SK-N-SH (cell line): ENCODE measurements at regions not wholly inside any gene's neighbourhood (a gene's known extent, or its start where the extent isn't known, plus 50 kb on each side); places are given as distances from the start of the nearest gene placed in this dataset.
A peak's percentile ranks its signal among the peaks of the same experiment; 100 is the strongest.

ENCODE experiments used
- CTCF ChIA-PET: fragments of 300-600, 350-600 bp; formaldehyde crosslinking; extraction: SDS; loops from one replicate; lab custom pipeline; 2021; lab: Yijun Ruan, JAX
- POLR2A ChIA-PET: fragments of 350-600 bp; sonication (Branson Sonifier 250); formaldehyde crosslinking; extraction: SDS; loops from one replicate; lab custom pipeline; 2020; ENCODE audit warnings: antibody characterized with exemption, inconsistent platforms; lab: Yijun Ruan, JAX
- DNase-seq: peaks from one replicate; pipeline ENCODE4 v3.0.0; 2012
- H2AFZ ChIP-seq: fragments of 200-600 bp; sonication (generic); 2 replicates; pipeline ENCODE4 v1.8.1; 2016; ENCODE audit warnings: antibody characterized with exemption, mild to moderate bottlenecking, low read depth
- H3F3A ChIP-seq: fragments of 200-600 bp; sonication (generic); replicated peaks from 2 replicates; pipeline ENCODE3; 2016; ENCODE audit warnings: antibody characterized with exemption, mild to moderate bottlenecking; ENCODE audit not compliant: insufficient read depth
- H3K27ac ChIP-seq, 2 experiments: fragments of 200-500 bp in 1 of 2; fragments of 200-600 bp in 1 of 2; sonication (Bioruptor generic) in 1 of 2; sonication (generic), shearing (Covaris generic) in 1 of 2; 2 replicates each; pipeline versions ENCODE4 v1.5.1 to v1.6.1; 2014 to 2016; ENCODE audit warnings: low read depth in 2 of 2, inconsistent platforms in 1 of 2, low read length in 1 of 2, mild to moderate bottlenecking in 1 of 2, mixed read lengths in 1 of 2
- H3K27me3 ChIP-seq: fragments of 200-600 bp; sonication (generic), shearing (Covaris generic); 2 replicates; pipeline ENCODE4 v1.6.1; 2016; ENCODE audit warnings: mixed run types; ENCODE audit not compliant: insufficient read depth
- H3K36me3 ChIP-seq, 2 experiments: fragments of 200-500 bp in 1 of 2; fragments of 200-600 bp in 1 of 2; sonication (Bioruptor generic) in 1 of 2; sonication (generic) in 1 of 2; replicated peaks in 1 of 2; 2 replicates each; pipeline versions ENCODE3 to v1.5.1; 2014 to 2016; ENCODE audit warnings: low read length in 1 of 2, mild to moderate bottlenecking in 1 of 2; ENCODE audit not compliant: insufficient read depth in 2 of 2, control insufficient read depth in 1 of 2
- H3K4me1 ChIP-seq, 2 experiments: fragments of 200-500 bp in 1 of 2; fragments of 200-600 bp in 1 of 2; sonication (Bioruptor generic) in 1 of 2; sonication (generic), shearing (Covaris generic) in 1 of 2; 2 replicates each; pipeline versions ENCODE4 v1.5.1 to v1.6.1; 2014 to 2016; ENCODE audit warnings: low read depth in 1 of 2, low read length in 1 of 2, mixed run types in 1 of 2; ENCODE audit not compliant: insufficient read depth in 2 of 2, control insufficient read depth in 1 of 2
- H3K4me2 ChIP-seq: fragments of 200-600 bp; sonication (generic), shearing (Covaris generic); 2 replicates; pipeline ENCODE4 v1.6.1; 2017; ENCODE audit warnings: mixed run types
- H3K4me3 ChIP-seq, 2 experiments: fragments of 200-500 bp in 1 of 2; fragments of 200-600 bp in 1 of 2; sonication (Bioruptor generic) in 1 of 2; sonication (generic), shearing (Covaris generic) in 1 of 2; 2 replicates each; pipeline versions ENCODE4 v1.5.1 to v1.8.1; 2014 to 2016; ENCODE audit warnings: low read depth in 2 of 2, inconsistent platforms in 1 of 2, low read length in 1 of 2, mild to moderate bottlenecking in 1 of 2, mixed read lengths in 1 of 2, moderate library complexity in 1 of 2
- H3K79me2 ChIP-seq: fragments of 200-600 bp; sonication (generic); 2 replicates; pipeline ENCODE4 v1.8.1; 2017; ENCODE audit warnings: mild to moderate bottlenecking; ENCODE audit not compliant: insufficient read depth
- H3K9ac ChIP-seq: fragments of 200-600 bp; sonication (generic); 2 replicates; pipeline ENCODE4 v1.6.1; 2017; ENCODE audit warnings: mixed run types
- H3K9me2 ChIP-seq: fragments of 200-600 bp; sonication (generic); 2 replicates; pipeline ENCODE4 v1.6.1; 2017; ENCODE audit warnings: mixed run types
- H3K9me3 ChIP-seq: fragments of 200-600 bp; sonication (generic); 2 replicates; pipeline ENCODE4 v1.6.1; 2017; ENCODE audit warnings: mixed run types, mild to moderate bottlenecking, moderate library complexity
- H4K20me1 ChIP-seq: fragments of 200-600 bp; sonication (generic); 2 replicates; pipeline ENCODE4 v1.6.1; 2017; ENCODE audit warnings: mild to moderate bottlenecking, mixed run types; ENCODE audit not compliant: insufficient read depth
- CHD2 ChIP-seq: fragments of 150-350 bp; IDR thresholded peaks from 2 replicates; pipeline ENCODE4 v1.6.1; 2018; ENCODE audit warnings: low read length; ENCODE audit not compliant: partially characterized antibody
- CTCF ChIP-seq: fragments of 200-600 bp; sonication (generic); IDR thresholded peaks from 2 replicates; pipeline ENCODE4 v1.6.1; 2017; ENCODE audit warnings: antibody characterized with exemption, mild to moderate bottlenecking, moderate library complexity
- EP300 ChIP-seq, 2 experiments: IDR thresholded peaks; 2 replicates each; pipeline versions ENCODE4 v1.4.0 to v1.6.1; 2012; ENCODE audit warnings: borderline replicate concordance in 1 of 2, low read depth in 1 of 2, low read length in 1 of 2
- EZH2phosphoT487 ChIP-seq: fragments of 200-600 bp; sonication (generic); IDR thresholded peaks from 2 replicates; pipeline ENCODE4 v1.6.1; 2017; ENCODE audit warnings: low read depth, mixed run types, mild to moderate bottlenecking, antibody characterized with exemption, moderate library complexity, borderline replicate concordance
- FOXJ3 ChIP-seq: sonication (generic); formaldehyde crosslinking; IDR thresholded peaks from 2 replicates; pipeline ENCODE4 v1.5.1; 2020; ENCODE audit warnings: mild to moderate bottlenecking, missing genetic modification reagents
- GABPA ChIP-seq: IDR thresholded peaks from 2 replicates; pipeline ENCODE4 v1.4.0; 2012; ENCODE audit warnings: low read depth, mild to moderate bottlenecking
- MEF2A ChIP-seq: IDR thresholded peaks from 2 replicates; pipeline ENCODE4 v1.4.0; 2012; ENCODE audit warnings: low read depth, borderline replicate concordance
- POLR2AphosphoS5 ChIP-seq: IDR thresholded peaks from 2 replicates; pipeline ENCODE4 v1.6.1; 2012; ENCODE audit warnings: low read depth, low read length
- RAD21 ChIP-seq: IDR thresholded peaks from 2 replicates; pipeline ENCODE4 v1.6.1; 2012; ENCODE audit warnings: mild to moderate bottlenecking, low read length
- RCOR1 ChIP-seq: fragments of 150-350 bp; IDR thresholded peaks from 2 replicates; pipeline ENCODE4 v1.6.1; 2017; ENCODE audit warnings: antibody characterized with exemption, low read length
- SMC3 ChIP-seq: IDR thresholded peaks from 2 replicates; pipeline ENCODE4 v1.6.1; 2012; ENCODE audit warnings: low read depth, low read length, improper control_type of control experiment
- TCF12 ChIP-seq: IDR thresholded peaks from 2 replicates; pipeline ENCODE4 v1.4.0; 2012
- TEAD4 ChIP-seq: IDR thresholded peaks from 2 replicates; pipeline ENCODE4 v1.4.0; 2012; ENCODE audit warnings: mild to moderate bottlenecking, borderline replicate concordance; ENCODE audit not compliant: insufficient read depth
- TF ChIP-seq, protein P1 (sequence below): IDR thresholded peaks from 2 replicates; pipeline ENCODE4 v1.4.0; 2012; ENCODE audit warnings: low read depth
- TF ChIP-seq, protein P2 (sequence below): IDR thresholded peaks from 2 replicates; pipeline ENCODE4 v1.6.1; 2012; ENCODE audit warnings: mild to moderate bottlenecking, low read depth, low read length, moderate library complexity

DNA sequence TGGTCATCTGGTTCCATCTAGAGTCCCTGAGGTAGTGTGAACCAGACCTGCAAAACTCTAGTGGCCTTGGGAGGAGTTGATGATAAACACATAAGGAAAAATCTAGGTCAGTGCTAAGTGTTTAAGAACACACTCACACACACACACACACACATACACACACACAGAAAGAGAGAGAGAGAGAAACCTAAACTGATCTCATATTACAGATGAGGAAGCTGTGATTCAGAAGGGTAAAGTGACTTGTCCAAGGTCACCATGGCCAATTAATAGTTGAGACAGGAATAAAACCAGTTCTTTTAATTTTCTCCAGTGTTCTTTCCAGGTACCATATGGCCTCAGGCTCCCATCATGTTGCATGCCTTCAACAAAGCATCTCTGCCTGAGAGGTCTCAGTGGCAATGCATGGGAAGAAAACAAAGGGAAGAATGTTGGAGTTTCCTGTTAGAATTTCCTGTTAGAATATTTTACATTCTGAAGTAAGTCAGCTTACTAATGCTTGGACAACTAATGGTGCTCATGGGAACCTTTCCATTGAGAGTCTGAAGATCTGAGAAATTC lies 77.3 kb upstream of the TSPAN2 start:
- Histone ChIP-seq H3K36me3 (peaks cover 0 to 7% of the 10 kb centered on the region in 2 experiments), H3K4me3 (no peak overlapping the region), H4K20me1 (no peaks in the 10 kb centered on the region), H3K9me2 (no peaks in the 10 kb centered on the region), H3K79me2 (no peaks in the 10 kb centered on the region), H3K4me1 (peaks cover 0 to 36% of the 10 kb centered on the region in 2 experiments; a peak in 3 of 4 replicates), H3K9me3 (peaks cover 10% of the 10 kb centered on the region), H3F3A (peaks cover 51% of the 10 kb centered on the region), H3K27me3 (no peaks in the 10 kb centered on the region), H3K9ac (peak overlapping the region; percentile 51; the same call in 1 of the 2 replicates), H3K4me2 (no peak overlapping the region), H2AFZ (no peak overlapping the region; the same call in 1 of the 2 replicates), H3K27ac (peak overlapping the region in 1 of 2 experiments; percentile 99; a peak in 2 of 4 replicates)
- no peak for TF ChIP-seq GABPA
- no peak for TF ChIP-seq TEAD4
- TF ChIP-seq, protein P1, sequence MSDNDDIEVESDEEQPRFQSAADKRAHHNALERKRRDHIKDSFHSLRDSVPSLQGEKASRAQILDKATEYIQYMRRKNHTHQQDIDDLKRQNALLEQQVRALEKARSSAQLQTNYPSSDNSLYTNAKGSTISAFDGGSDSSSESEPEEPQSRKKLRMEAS = 0 out of 2 replicates have a peak, but pooled peaks have one; percentile 17
- TF ChIP-seq FOXJ3 (CRISPR knock-in tag) = no peak
- TF ChIP-seq POLR2AphosphoS5 = no peak
- no peak for TF ChIP-seq MEF2A
- TF ChIP-seq CTCF = peak; percentile 31
- TF ChIP-seq, protein P2, sequence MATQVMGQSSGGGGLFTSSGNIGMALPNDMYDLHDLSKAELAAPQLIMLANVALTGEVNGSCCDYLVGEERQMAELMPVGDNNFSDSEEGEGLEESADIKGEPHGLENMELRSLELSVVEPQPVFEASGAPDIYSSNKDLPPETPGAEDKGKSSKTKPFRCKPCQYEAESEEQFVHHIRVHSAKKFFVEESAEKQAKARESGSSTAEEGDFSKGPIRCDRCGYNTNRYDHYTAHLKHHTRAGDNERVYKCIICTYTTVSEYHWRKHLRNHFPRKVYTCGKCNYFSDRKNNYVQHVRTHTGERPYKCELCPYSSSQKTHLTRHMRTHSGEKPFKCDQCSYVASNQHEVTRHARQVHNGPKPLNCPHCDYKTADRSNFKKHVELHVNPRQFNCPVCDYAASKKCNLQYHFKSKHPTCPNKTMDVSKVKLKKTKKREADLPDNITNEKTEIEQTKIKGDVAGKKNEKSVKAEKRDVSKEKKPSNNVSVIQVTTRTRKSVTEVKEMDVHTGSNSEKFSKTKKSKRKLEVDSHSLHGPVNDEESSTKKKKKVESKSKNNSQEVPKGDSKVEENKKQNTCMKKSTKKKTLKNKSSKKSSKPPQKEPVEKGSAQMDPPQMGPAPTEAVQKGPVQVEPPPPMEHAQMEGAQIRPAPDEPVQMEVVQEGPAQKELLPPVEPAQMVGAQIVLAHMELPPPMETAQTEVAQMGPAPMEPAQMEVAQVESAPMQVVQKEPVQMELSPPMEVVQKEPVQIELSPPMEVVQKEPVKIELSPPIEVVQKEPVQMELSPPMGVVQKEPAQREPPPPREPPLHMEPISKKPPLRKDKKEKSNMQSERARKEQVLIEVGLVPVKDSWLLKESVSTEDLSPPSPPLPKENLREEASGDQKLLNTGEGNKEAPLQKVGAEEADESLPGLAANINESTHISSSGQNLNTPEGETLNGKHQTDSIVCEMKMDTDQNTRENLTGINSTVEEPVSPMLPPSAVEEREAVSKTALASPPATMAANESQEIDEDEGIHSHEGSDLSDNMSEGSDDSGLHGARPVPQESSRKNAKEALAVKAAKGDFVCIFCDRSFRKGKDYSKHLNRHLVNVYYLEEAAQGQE = no peak
- no peak for TF ChIP-seq EP300 (IDR thresholded peaks at IDR 0.05; ENCODE audit: borderline replicate concordance in 1 of 2, low read depth in 1 of 2, low read length in 1 of 2)
- TF ChIP-seq CHD2 = no peak
- TF ChIP-seq RCOR1 = no peak
- no peak for TF ChIP-seq EZH2phosphoT487
- no peak for TF ChIP-seq TCF12
- TF ChIP-seq SMC3 = no peak
- TF ChIP-seq RAD21 = no peak
- ChIA-PET POLR2A (no interaction called here), CTCF (interaction anchor here (0.9 kb wide), 1 partner anchor 8 kb away, joined by 3 read pairs; no protein-coding TSS in a partner anchor)
- DNase-seq = no peak
